Non-pigmented ciliary epithelial cell (primary cell): ENCODE measurements at regions not wholly inside any gene's neighbourhood (a gene's known extent, or its start where the extent isn't known, plus 50 kb on each side); places are given as distances from the start of the nearest gene placed in this dataset.

ENCODE experiments used
- DNase-seq: peaks from one replicate; pipeline ENCODE4 v3.0.0-alpha.2; 2010; ENCODE audit warnings: low read depth

DNA sequence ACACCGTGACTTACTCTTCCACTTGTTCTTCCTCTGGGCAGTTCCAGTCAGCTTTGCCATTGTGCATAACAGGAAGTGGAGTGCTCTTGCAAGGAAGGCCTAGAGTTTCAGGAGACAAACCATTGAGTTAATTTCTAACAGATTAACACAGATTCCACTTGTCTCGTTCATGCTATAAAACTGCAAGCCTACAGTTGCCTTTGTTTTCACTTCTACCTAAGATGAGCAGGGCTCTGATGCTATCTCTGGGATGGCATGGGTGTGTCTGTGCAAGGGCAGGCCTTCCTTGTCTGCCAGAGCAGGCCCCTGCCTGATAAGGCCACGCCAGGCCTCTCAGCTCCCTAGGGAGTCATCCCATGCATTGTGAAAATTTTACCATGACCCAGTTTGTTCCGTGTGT lies 67.7 kb upstream of the PGRMC2 start:
- DNase-seq: no peak

GRCh38 chr4:128354205-128354821 lies 66.7 kb upstream of the PGRMC2 start:
- peak; percentile 89 for DNase-seq

- DNase-seq: no peak
Observed at GRCh38 chr4:128353791-128354190, 66.2 kb upstream of the PGRMC2 start.

- no peak for DNase-seq
Observed at GRCh38 chr4:128351502-128351901, 63.9 kb upstream of the PGRMC2 start.

GRCh38 chr4:128350449-128351045 lies 62.9 kb upstream of the PGRMC2 start:
- no peak for DNase-seq

GRCh38 chr4:128349921-128350320 lies 62.3 kb upstream of the PGRMC2 start:
- DNase-seq: peak; percentile 89

DNA sequence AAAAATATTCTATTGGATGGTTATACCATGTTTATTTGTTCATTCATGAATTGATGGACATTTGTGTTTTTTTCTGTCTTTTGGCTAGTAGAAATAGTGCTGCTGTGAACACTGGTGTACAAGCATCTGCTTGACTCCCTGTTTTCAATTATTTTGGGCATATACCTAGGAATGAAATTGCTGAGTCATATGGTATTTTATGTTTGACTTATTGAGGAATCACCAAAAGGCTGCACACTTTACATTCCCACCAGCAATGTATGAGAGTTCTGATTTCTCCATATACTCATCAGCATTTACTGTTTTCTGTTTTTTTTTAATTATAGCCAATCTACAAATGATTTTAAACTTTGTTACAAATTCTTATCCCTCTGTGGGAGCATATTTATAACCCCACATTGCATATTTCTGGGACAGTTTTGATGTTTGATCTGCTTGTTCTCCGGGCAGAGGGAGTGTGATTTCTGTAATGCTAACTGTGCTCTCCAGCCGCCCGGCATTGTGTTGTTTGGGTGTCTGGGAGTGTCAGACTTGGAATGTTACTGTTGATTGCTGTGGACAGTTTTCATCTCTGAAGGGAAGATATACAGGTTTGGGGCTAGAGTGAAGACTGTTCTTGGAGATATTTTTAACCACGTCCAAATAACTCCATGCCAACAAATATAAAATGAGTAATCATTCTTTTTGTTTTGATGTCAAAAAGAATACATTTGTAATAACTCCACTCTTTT lies 60.5 kb upstream of the PGRMC2 start:
- DNase-seq: no peak

DNA sequence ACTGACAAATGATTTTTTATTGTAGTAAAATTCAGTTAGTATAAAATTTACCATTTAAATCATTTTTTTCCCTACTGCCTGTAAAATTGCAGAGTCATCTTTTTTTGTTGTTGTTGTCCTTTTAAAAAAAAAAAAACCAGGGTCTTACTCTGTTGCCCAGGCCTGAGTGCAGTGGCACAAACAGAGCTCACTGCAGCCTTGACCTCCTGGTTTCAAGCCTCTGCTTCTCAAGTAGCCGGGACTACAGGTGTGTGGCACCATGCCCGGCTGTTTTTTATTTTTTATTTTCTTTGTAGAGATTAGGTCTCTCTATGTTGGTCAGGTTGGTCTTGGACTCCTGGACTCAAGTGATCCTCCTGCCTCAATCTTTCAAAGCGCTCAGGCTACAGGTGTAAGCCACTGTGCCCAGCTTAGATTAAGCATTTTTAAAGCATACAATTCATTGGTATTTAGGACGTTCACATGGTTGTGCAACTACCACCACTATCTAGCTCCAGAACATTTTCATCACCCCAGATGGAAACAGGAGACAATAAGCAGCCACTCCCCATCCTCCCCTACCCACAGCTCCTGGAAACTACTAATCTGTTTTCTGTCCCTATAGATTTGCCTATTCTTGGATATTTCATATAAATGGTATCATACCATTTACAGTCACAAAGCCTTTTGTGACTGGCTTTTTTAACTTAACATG lies 59.7 kb upstream of the PGRMC2 start:
- no peak for DNase-seq

DNA sequence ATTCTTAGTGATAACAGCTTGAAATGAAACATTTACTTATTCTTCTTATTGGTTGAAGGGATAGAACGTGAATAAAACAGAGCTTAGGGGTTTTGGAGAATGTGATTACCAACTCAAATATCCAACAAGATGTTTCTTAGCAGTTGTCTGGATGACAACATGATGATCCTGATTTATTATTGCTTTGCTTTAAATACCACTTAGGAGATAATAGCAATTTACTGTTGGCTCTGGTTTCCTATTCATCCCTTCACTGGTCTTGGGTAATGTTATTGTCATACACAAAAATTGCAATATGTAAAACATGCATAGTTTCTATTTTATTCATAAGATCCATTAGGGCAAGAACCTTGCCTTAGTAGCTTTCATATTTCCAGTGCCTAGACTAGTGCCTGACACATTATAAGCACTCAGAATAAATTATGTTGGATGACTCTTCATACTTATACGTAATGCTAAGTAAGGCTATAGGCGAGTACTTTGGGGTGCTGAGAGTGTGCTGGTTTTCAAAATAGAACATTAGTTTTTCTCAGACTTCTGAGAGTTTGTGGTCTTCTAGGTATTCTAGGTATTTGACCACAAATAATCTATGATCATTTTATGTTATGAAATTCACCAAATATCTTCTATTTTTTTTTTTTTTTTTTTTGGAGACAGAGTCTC lies 58.6 kb upstream of the PGRMC2 start:
- no peak for DNase-seq

DNA sequence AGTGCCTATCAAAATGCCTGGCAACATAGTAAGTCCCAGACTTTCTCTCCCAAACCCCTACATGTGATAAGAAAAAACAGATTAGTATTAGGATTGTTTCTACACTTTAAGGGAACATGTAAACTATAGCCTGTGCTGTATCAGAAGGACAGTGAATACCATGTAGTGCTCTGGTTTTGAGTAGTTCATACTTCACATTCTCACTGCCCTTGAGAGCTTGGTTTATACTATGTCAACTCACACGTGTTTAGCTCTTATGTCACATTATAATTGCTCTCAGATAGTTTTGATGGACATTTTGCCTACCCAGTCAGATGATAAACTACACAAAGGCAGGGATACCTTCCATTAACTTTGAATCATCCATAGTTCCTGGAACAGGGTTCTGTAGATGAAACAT lies 58.0 kb upstream of the PGRMC2 start:
- DNase-seq: no peak

- DNase-seq: no peak
Observed at GRCh38 chr4:128342762-128343161, 55.1 kb upstream of the PGRMC2 start.

GRCh38 chr4:128341634-128342033 lies 54.0 kb upstream of the PGRMC2 start:
- no peak for DNase-seq

- peak; percentile 94 for DNase-seq
Observed at GRCh38 chr4:128338634-128339355, 51.2 kb upstream of the PGRMC2 start.

DNA sequence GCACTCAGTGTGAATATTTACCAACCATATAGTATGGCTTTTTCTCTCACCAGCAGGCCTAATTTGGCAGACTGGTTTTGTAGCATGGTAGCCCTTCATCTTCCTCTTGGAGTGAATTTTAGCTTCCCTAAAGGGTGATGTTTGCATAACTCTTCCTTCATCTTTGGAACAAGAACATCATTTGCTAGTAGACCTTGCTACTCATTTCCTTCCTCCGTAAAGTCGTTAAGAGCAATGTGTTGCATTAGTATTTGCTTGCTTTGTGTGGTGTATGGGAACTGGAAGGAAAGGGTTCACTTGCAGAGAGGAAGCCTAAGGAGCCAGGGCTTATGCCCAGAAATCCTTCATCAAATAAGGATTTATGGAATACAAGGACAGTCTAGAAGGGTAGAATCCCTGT lies 50.2 kb upstream of the PGRMC2 start:
- no peak for DNase-seq
